ENCODE measurements at regions not wholly inside any gene's neighbourhood (a gene's known extent, or its start where the extent isn't known, plus 50 kb on each side); places are given as distances from the start of the nearest gene placed in this dataset.

DNA sequence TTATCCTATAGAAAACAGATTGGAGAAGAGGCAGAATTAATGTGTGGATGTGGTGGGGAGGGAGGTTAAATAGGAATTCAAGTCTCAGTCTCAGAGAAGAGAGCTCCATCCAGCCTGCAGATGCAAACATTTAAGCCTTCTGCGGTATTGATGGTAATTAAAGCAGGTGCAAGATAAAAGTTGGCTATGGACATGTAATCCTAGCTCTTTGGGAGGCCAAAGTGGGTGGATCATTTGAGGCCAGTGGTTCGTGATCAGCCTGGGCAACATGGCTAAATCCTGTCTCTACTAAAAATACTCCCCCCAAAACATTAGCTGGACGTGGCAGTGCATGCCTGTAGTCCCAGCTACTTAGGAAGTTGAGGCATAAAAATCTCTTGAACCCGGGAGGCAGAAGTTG is 332.7 kb downstream of the PABPC4L start:
- DNase-seq: no peak

DNA sequence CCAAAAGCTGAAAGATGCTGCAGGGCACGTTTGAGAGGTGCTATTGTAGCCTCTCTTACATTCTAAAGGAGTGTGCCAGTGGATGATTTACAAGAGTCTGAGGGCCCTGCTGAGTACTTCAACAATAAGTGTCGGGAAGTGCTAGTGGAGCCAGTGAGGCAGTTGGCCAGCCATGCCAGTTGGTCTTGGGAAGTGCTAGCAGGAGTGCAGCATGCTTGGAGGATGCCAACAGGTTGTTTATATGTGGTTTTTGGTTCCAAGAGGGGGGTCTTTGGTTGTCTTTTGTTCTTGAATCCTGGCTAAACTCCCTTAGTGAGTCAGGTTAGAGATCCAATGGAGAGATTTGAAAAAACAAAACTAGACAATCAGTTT is 335.3 kb downstream of the PABPC4L start:
- no peak for DNase-seq

DNA sequence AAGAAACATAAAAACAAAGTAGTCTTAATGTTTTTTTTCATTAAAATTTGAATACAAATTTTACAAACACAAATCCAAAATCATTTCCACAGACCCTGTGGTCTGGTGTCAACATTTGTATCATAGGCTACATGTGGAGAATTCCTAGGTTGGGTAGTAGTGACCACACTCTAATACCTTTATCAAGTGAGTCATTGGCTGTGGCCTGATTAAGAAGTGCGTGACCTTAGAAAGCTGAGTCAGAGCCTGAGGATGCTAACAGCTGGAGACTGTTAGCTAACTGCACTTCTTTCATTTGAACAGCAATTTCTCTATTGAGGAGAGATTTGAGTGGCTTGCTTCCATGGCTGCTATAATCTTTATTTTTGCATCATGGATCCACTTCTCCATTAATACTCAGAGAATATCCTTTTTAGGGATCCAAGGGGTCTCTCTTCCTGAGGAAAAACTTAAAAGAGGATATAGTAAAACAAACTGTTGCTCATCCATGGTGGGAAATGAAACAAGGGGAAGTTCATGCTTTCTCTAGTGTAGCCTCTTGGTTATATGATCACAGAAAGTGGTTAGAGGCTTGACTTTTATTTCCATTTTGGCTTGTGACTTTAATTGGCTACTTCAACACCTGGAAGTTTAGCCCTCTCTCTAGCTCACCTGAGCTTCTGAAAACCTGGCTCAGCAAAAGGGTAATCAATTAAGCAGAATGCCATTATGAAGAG is 335.8 kb downstream of the PABPC4L start:
- DNase-seq: no peak

DNA sequence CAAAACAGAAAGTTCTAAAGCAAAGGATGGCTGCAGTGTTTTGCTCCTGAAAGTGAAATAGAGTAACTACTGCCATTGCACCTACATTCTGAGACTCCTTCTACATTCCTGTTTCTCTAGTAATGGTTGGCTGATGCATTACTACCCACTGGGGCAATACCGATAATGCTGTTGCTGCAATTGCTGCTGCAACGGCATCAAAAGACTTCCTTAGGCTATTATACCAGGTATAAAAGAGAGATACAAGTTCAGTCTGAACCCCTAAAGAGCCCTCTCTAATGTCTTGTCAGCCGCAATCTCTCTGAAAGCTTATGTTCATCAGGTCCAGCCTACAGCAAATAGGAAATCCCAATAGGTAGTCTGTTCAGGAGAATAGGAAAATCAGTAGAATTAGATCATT is 338.4 kb downstream of the PABPC4L start:
- no peak for DNase-seq

DNA sequence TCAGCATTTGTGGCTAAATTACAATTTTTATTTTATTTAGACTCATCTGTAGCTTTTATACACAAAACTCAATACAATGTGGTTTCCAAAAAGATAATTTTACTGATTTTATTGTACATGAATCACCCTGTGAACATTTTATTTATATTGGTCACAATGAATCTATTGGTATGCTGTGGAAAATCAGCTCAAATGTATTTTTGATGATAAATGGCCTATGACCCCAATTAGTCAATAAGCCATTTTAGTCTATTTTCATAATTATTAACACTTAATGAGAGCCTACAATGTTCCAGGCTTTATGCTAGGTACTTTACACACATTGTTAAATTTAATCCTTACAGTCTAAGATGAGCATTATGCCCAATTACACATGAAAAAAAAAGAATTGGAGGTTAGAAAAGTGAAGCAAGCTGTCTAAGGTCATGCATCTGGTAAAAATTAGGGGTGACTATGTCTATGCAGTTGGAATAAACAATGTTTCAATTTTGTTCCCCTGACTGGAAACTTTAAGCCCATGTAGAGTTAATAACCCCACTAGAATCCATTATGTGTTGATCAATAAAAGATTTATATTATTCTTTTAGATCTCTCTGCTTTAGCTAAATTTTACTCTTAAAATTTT is 344.7 kb downstream of the PABPC4L start:
- no peak for DNase-seq

DNA sequence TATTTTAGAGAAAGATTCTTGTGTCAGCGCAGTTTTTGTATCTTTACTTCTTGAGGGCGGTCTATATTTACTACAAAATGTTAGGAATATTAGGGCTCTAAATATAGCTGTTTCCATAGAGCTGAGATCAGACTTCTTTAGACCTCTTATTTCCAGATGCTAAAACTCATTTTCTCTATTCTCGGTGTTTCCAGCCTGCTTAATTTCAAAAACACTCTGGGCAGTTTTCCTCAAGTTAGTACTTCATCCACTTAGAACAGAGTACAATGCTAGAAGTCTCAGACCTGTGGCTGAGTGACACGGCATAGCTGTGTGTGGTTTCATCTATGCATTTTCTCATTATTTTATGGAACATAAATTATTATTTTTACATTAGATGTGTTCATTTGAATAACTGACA is 346.6 kb downstream of the PABPC4L start:
- DNase-seq: no peak

DNA sequence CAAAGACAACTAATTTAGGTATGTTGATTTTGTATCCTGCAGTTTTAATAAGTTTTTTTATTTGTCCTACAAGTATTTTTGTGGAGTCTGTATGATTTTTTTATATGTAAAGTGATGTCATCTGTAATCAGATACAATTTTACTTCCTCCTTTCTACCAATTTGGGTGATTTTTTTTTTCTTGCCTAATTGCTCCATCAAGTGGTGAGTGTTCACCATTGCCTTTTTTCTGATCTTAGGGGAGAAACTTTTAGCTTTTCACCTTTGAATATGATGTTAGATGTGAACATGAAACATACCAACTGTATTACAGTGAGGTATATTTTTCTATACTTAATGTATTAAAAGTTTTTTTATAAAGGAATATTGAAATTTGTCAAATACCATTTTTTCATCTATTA is 362.3 kb downstream of the PABPC4L start:
- DNase-seq: no peak

DNA sequence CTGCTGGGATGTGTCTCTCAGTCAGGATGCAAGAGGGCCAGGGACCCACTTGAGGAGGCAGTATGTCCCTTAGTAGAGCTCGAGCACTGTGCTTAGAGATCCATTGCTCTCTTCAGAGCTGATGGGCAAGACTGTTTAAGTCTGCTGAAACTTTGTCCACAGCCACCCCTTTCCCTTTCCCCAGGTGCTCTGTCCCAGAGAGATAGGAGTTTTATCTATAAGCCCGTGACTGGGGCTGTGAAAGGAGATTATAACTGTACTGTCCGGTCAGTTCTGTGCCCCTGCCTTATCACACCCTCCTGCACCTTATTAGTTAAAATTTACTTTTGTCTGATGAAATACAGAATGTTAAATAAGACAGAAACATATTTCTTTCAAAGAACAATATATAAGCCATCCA is 378.4 kb downstream of the PABPC4L start:
- no peak for DNase-seq

DNA sequence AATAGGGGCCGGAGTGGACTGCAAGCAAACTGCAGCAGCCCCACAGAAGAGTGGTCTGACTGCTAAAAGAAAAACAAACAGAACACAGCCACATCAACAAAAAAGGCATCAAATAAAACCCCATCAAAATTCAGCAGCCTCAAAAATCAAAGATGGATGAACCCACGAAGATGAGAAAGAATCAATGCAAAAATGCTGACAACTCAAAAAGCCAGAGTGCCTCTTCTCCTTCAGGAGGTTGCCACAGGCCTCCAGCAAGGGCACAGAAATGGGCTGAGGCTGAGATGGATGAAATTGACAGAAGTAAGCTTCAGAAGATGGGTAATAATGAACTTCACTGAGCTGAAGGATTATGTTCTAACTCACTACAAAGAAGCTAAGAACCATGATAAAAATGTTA is 388.6 kb downstream of the PABPC4L start:
- DNase-seq: no peak

DNA sequence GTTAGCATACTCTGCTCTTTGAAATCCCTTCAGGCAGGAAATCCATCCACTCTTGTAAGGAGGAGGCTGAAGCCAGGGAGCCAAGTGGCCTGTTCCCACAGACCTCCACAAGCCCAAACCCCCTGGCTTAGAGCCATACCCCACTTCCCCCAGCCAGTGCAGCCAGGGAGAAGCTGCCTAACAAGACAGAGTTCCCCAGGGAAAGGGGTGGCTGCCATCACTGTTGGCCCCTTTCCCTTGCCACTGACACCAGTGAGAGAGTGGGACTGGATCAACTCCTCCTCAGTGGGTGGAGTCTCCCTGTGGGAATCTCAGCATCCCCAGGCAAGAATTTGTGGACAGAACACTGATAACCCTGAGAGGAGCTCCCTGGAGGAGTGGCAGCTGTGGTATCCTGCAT is 389.4 kb downstream of the PABPC4L start:
- no peak for DNase-seq

DNA sequence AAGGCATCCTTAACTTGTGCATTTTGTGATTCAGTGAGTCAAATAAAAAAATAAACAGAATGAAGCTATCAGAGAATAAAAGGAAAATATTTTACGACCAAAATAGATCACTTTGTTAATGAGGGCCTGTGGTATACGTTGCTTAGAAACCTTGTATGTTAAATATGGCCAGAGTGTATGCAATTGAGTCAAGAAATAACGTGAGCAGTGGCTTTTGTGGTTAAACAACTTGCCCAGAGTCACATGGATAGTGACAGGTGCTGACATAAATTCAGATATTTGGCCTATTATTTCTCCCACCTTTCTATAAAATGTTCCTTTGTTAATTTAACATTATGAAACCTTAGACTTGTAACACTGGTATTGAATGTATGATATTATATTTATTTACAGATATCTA is 393.4 kb downstream of the PABPC4L start:
- DNase-seq: no peak

DNA sequence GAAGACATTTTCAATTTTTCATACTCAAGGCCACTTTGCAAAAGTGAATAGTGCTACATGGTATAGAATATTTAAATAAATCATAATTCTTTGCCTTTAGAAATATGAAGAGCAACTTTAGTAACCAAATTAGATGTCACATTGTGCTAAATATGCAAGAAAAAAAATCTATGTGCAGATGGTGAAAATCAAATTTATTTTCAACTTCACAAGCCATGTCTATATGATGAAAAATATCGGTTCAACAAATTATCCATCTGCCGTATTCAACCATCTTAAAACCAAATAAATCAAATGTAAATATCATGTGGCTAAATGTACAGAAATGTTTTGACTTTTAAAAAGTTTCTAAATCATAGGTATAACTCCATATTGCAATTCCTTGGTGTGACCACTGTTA is 398.2 kb downstream of the PABPC4L start:
- DNase-seq: no peak

DNA sequence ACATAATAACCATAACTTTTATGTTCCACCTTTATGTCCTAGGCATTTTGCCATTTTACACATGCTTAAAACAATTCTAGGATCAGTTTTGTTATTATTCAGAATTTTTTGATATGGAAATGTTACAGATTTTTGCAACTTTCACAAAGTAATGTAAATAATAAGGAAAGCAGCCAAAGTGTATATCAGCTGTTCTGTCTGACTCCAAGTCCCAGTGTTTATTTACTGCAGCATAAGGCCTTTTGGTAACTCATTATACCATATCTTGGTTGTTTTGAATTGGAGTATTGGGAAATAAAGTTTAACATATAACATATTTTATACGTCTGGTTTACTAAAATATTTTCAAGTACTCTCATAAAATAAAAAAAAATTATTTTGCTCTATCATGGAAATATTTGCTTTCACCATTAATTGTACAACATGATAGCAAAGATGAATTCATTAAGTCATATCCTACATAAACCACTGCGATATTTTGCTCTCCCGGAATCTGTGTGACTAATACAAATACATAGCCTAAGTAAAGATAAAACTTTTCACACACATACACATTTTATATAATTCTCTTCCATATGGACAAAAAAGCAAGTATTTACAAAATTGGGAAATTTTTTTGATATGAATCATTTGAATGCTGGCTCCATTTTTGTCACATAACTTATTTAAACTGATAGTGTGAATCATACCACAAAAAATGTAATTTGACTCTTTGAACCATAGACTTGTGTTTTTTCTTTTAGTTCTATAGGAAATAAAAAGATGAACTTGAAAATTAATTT is 399.0 kb downstream of the PABPC4L start:
- DNase-seq: no peak

DNA sequence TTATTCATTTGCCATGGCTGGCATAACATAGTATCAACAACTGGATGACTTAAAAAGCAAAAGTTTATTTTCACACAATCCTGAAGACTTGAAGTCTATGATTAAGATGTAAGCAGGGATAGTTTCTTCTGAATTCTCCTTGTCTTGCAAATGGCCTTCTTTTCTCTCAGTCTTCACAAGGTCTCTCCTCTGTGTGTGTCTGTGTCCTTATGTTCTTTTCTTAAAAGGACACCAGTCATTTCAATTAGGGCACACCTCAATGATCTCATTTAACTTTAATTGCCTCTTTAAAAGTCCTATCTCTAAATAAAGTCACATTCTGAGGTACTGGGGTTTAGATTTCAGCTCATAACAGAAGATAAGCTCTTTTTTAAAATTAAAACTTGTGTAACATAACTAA is 399.7 kb downstream of the PABPC4L start:
- DNase-seq: no peak

DNA sequence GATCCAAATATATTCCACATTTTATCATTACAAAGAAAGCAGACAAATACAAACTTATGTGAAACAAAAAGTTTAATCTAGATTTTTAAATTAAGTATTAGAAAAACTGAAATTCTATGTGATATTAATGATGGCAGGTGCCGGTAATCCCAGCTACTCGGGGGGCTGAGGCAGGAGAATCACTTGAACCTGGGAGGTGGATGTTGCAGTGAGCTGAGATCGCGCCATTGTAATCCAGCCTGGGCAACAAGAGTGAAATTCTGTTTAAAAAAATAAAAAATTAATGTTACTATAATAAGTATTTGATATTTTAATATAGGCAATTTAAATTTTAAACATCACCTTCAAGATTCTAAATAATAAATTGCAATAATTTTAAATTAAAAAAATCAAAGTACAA is 400.6 kb downstream of the PABPC4L start:
- no peak for DNase-seq

DNA sequence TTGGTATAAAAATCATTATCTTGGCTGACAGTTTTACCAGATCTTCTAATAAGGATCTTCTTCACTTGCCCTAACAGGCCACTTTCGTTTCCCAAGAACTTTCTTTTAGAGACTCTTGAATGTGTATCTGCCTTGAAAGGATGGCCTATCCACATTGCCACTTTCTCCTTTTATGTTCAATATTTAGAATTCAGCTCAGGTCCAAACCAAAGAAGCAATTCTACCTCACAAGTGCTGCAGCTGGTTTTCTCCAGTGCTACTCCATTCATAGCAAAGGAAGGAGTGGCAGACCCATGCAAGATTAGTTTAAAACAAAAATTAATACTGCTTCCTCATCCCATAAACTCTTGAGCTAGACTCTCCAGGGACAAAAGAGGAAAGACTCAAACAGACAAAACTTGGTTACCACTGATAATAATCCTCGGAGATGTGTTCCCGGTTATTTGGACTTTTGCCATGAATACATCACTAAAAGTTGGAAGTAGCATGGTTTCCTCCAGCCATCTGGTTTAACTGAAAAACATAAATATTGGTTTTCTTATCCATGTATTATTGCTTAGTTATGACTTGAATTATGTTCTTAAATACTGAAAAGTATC is 401.8 kb downstream of the PABPC4L start:
- DNase-seq: no peak

DNA sequence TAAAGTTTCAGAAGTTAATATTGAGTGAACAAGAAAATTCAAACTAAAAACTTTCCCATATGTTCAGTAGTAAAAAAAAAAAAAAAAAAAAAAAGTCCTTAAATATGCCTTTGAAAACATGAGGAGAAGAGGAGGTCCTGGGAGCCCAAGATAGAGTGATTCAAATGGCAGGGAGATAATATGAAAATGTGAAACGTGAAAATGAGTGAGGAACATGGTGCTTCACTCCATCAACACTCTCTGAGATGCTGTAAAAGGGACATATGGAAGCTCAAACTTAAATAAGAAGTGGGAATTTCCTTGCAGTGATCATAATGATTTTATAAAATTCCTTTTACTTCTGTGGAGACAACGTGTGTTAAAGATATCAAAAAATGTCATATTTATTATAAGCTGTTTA is 423.9 kb downstream of the PABPC4L start:
- DNase-seq: no peak

DNA sequence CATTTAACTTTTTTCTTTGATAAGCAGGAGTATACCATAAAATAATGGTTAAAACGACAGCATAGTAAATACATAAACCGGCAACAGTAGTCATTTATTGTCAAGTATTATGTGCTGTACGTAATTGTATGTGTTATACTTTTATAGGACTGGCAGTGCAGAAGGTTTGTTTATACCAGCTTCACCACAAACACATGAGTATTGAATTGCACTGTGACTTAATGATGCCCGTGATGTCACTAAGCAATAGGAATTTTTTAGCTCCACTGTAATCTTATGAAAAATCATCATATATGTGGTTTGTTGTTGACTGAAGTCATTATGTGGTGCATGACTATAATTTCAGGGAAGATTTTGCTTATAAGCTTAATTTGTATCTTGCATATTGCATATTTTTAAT is 424.6 kb downstream of the PABPC4L start:
- DNase-seq: no peak

DNA sequence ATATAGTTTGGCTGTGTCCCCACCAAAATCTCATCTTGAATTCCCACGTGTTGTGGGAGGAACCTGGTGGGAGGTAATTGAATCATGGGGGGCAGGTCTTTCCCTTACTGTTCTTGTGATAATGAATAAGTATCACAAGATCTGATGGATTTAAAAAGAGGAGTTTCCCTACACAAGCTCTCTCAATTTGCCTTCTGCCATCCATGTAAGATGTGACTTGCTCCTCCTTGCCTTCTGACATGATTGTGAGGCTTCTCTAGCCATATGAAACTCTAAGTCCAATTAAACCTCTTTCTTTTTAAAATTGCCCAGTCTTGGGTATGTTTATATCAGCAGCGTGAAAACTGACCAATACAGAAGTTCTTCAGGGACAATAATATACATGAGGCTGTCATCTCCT is 425.1 kb downstream of the PABPC4L start:
- DNase-seq: no peak

DNA sequence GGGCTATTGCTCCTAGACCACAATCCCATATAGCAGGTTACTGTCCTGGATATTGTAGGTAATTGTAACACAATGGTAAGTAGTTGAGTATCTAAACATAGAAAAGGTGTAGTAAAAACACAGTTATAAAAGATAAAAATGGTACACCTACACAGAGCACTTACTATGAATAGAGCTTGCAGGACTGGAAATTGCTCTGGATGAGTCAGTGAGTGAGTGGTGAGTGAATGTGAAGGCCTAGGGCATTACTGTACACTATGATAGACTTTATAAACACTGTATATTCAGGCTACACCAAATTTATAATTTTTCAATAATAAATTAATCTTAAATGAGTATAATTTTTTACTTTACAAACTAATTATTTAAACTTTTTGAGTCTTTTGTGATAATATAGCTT is 425.7 kb downstream of the PABPC4L start:
- DNase-seq: no peak

DNA sequence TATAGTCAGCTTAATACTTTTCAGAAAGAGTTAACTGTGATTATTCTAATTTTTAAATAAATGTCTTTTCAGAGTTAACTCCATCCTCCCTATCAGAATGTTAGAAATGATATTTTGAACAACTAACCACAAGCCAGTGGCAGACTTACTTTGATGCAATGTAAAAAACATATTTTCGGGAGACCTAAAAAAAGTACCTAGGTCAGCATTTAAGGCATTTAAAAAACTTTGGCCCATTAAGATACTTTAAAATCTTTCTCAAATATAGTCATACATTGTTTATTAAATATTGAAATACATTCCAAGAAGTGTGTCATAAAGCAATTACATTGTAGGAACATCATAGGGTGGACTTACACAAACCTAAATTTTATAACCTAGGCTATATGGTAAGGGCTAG is 426.1 kb downstream of the PABPC4L start:
- DNase-seq: no peak

DNA sequence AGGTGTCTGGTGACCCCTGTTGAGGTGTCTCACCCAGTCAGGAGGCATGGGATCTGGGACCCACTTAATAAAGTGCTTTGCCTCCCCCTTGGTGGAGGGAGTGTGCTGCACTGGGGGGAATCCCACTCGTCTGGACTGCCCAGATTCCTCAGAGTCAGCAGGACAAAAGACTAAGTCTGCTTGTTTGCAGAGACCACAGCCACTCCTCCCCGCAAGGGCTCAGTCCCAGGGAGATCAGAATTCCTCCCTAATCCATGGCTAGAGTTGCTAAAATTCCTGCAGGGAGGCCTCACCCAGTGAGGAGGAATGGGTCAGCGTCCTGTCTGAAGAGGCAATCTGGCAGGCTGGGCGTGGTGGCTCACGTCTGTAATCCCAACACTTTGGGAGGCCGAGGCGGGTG is 442.2 kb downstream of the PABPC4L start:
- no peak for DNase-seq

DNA sequence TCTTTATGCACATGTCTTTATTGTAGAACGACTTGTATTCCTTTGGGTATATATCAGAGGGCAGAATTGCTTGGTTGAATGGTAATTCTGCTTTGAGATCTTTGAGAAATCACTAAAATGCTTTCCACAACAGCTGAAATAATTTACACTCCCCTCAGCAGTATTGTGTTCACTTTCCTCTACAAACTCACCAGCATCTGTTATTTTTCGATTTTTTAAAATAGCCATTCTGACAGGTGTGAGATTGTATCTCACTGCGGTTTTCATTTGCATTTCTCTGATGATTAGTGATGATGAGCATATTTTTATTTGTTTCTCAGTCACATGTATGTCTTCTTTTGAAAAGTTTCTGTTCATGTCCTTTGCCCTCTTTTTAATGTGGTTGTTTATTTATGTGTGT is 459.8 kb downstream of the PABPC4L start:
- no peak for DNase-seq

DNA sequence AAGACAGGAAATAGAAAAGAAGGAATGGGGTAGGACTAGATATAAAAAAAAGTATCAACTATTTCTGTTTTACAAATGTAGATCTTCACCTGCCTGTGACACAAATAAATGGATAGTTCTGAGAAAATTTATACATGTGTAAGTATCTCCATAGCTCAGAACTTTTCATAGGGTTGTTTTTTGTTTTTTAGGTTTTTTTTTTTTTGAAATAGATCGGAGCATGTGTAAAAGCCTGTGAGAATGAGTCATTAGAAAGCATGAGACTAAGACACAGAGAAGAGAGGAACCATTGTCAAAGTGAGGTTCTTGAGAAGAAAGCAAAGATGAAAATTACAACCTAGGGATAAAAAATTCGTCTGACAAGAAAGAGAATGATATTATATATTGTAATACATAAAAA is 481.6 kb downstream of the PABPC4L start:
- no peak for DNase-seq
